MCF 10A (cell line): ENCODE measurements at regions not wholly inside any gene's neighbourhood (a gene's known extent, or its start where the extent isn't known, plus 50 kb on each side); places are given as distances from the start of the nearest gene placed in this dataset.

Source experiments
- BruUV-seq: library from RNA; stranded (reverse); fragments of 400-500 nt; replicated peaks from 2 replicates; lab custom pipeline; 2021; lab: Mats Ljungman, UMichigan
- CTCF ChIA-PET: fragments of 300-600 bp; sonication (Branson Sonifier 250); formaldehyde crosslinking; extraction: SDS; loops from one replicate; lab custom pipeline; 2021; ENCODE audit warnings: antibody characterized with exemption, inconsistent platforms; lab: Yijun Ruan, JAX
- POLR2A ChIA-PET: fragments of 300-600, 350-650 bp; sonication (Branson Sonifier 250); formaldehyde crosslinking; extraction: SDS; loops from one replicate; lab custom pipeline; 2020; ENCODE audit warnings: antibody characterized with exemption, inconsistent platforms; lab: Yijun Ruan, JAX
- DNase-seq: peaks from one replicate; pipeline ENCODE4 v3.0.0-alpha.2; 2018; ENCODE audit not compliant: unreplicated experiment
- H3K27ac Mint-ChIP-seq: one replicate; pipeline ENCODE4 v1.8.0; 2022; ENCODE audit warnings: mild to moderate bottlenecking, low read depth, mixed read lengths; ENCODE audit not compliant: unreplicated experiment
- H3K27me3 Mint-ChIP-seq: one replicate; pipeline ENCODE4 v1.8.0; 2022; ENCODE audit warnings: mixed read lengths; ENCODE audit not compliant: insufficient read depth, unreplicated experiment
- H3K36me3 Mint-ChIP-seq: one replicate; pipeline ENCODE4 v1.8.0; 2022; ENCODE audit warnings: mild to moderate bottlenecking, moderate library complexity, mixed read lengths; ENCODE audit not compliant: insufficient read depth, unreplicated experiment
- H3K4me1 Mint-ChIP-seq: one replicate; pipeline ENCODE4 v1.8.0; 2022; ENCODE audit warnings: mixed read lengths; ENCODE audit not compliant: insufficient read depth, unreplicated experiment
- H3K4me3 Mint-ChIP-seq: one replicate; pipeline ENCODE4 v1.8.0; 2022; ENCODE audit warnings: mild to moderate bottlenecking, moderate library complexity, mixed read lengths; ENCODE audit not compliant: unreplicated experiment
- H3K9me3 Mint-ChIP-seq: one replicate; pipeline ENCODE4 v1.8.0; 2022; ENCODE audit warnings: mixed read lengths; ENCODE audit not compliant: unreplicated experiment
- intact Hi-C: fragments of 100-400 bp; cut with micrococcal nuclease; formaldehyde crosslinking; loops from 2 replicates; pipeline ENCODE4 v1.14.1; 2022
- TF ChIP-seq, protein P1 (sequence below): fragments of 200-600 bp; IDR thresholded peaks from one replicate; pipeline ENCODE4 v1.8.0; 2022; ENCODE audit warnings: antibody characterized with exemption, mild to moderate bottlenecking; ENCODE audit not compliant: unreplicated experiment

DNA sequence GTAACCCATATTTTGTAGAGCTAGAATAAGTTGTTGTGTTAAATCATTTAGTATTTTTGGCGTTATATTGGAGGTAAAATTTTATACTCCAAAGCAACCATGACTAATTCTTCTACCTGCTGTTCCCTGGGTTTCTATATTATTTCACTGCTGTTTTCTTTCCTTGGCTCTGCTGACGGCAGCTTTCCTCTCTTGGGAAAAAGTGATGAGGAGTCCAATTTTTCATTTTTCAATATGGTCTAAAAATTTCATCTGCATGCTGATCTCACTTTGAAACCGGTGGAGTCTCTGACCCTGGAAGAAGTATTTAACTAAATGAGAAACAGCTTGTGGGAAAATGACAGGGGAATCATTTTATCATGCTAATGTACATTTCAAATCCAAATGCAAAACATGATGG, 110.2 kb downstream of the IFI44 start:
- BruUV-seq = no TSS peak
- Mint-ChIP-seq H3K27ac (no peak overlapping the region), H3K36me3 (no peaks in the 10 kb centered on the region), H3K4me1 (peaks cover 6% of the 10 kb centered on the region), H3K4me3 (no peak overlapping the region), H3K27me3 (no peaks in the 10 kb centered on the region), H3K9me3 (peaks cover 8% of the 10 kb centered on the region)
- intact Hi-C loops = no loop called here
- POLR2A ChIA-PET = no interaction called here
- CTCF ChIA-PET = no interaction called here
- TF ChIP-seq, protein P1, sequence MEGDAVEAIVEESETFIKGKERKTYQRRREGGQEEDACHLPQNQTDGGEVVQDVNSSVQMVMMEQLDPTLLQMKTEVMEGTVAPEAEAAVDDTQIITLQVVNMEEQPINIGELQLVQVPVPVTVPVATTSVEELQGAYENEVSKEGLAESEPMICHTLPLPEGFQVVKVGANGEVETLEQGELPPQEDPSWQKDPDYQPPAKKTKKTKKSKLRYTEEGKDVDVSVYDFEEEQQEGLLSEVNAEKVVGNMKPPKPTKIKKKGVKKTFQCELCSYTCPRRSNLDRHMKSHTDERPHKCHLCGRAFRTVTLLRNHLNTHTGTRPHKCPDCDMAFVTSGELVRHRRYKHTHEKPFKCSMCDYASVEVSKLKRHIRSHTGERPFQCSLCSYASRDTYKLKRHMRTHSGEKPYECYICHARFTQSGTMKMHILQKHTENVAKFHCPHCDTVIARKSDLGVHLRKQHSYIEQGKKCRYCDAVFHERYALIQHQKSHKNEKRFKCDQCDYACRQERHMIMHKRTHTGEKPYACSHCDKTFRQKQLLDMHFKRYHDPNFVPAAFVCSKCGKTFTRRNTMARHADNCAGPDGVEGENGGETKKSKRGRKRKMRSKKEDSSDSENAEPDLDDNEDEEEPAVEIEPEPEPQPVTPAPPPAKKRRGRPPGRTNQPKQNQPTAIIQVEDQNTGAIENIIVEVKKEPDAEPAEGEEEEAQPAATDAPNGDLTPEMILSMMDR = no peak
- DNase-seq = no peak

DNA sequence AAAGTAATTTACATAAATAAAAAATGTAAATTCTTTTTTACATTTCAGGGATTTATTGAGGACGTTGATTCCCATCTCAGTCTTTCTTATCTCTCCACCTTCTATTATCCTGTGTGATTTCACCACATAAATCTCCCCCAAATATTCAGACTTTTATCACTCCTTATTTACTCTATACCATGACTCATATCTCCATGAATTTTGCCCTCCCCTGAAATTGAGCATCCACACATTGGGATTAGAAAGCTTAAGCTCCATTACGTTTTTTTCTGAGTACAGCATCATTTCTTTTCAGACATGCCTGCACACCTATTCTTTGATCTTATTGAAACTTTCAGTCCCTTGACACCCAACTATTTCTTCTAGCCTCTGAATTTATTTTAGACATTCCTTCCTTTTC, 111.2 kb downstream of the IFI44 start:
- DNase-seq = no peak
- Mint-ChIP-seq H3K9me3 (peaks cover 9% of the 10 kb centered on the region), H3K27me3 (no peaks in the 10 kb centered on the region), H3K27ac (no peak overlapping the region), H3K4me1 (peaks cover 6% of the 10 kb centered on the region), H3K4me3 (no peak overlapping the region), H3K36me3 (no peaks in the 10 kb centered on the region)
- intact Hi-C loops = no loop called here
- BruUV-seq = no TSS peak
- TF ChIP-seq, protein P1 = no peak
- ChIA-PET CTCF (no interaction called here), POLR2A (no interaction called here)

DNA sequence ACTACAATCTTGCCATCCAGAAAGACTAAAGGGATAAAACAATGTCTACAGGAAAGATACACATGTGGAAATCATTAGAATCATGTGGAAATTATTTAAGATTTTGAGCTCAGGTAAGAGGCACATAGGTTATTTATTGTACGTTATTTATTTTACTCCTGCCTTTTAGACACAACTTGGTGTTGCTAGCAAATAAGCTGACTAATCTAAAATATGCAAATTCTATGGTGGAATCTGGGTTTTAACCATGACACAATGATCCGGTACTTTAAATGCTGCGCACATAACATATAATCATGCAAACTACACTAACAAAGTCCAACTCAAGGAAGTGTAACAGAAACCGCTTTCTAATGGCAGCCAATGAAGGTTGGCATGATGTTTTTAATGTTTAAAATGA, 112.5 kb downstream of the IFI44 start:
- peaks cover 10% of the 10 kb centered on the region for H3K9me3 Mint-ChIP-seq
- CTCF ChIA-PET = interaction anchor here (0.6 kb wide), 1 partner anchor 89 kb away, joined by 3 read pairs; no protein-coding TSS in a partner anchor
- no peak for DNase-seq
- no peaks in the 10 kb centered on the region for H3K27me3 Mint-ChIP-seq
- intact Hi-C loops = no loop called here
- POLR2A ChIA-PET = no interaction called here
- no peak overlapping the region for H3K27ac Mint-ChIP-seq
- no peak overlapping the region for H3K4me3 Mint-ChIP-seq
- no peaks in the 10 kb centered on the region for H3K36me3 Mint-ChIP-seq
- TF ChIP-seq, protein P1 = no peak
- no TSS peak for BruUV-seq
- H3K4me1 Mint-ChIP-seq = peaks cover 6% of the 10 kb centered on the region

DNA sequence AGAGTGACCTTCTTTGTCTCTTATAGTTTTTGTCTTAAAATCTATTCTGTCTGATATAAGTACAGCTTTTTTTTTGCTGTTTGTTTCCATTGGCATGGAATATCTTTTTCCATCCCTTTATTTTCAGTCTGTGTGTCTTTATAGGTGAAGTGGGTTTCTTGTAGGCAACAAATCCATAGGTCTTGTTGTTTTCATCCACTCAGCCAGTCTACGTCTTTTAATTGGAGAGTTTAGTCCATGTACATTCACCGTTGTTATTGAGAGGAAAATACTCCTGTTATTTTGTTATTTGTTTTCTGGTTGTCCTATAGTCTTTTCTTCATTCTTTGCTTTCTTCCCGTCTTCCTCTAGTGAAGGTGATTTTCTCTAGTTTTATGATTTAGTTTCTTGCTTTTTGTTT, 115.9 kb downstream of the IFI44 start:
- H3K9me3 Mint-ChIP-seq = peaks cover 10% of the 10 kb centered on the region
- ChIA-PET POLR2A (no interaction called here), CTCF (no interaction called here)
- intact Hi-C loops = no loop called here
- no peak overlapping the region for H3K27ac Mint-ChIP-seq
- H3K36me3 Mint-ChIP-seq = no peaks in the 10 kb centered on the region
- TF ChIP-seq, protein P1 = no peak
- no peak for DNase-seq
- no peaks in the 10 kb centered on the region for H3K27me3 Mint-ChIP-seq
- no peak overlapping the region for H3K4me3 Mint-ChIP-seq
- no TSS peak for BruUV-seq
- peaks cover 6% of the 10 kb centered on the region for H3K4me1 Mint-ChIP-seq
